Activated CD4-positive, alpha-beta T cell treated with anti-CD3 and anti-CD28 coated beads, Interleukin-2, amount 50 U/mL, for 24 hours (primary cell): ENCODE measurements at regions not wholly inside any gene's neighbourhood (a gene's known extent, or its start where the extent isn't known, plus 50 kb on each side); places are given as distances from the start of the nearest gene placed in this dataset.
"Not testable (repeated sequence)": the region's sequence is repeated elsewhere in the genome, so short reads cannot be mapped to it uniquely, and the experiment has no call there.

ENCODE experiments used
- DNase-seq, 2 donors: peaks; one replicate each; pipeline ENCODE4 v3.0.0-alpha.2; 2020; ENCODE audit warnings: low read depth in 1 of 2, low spot score in 1 of 2

DNA sequence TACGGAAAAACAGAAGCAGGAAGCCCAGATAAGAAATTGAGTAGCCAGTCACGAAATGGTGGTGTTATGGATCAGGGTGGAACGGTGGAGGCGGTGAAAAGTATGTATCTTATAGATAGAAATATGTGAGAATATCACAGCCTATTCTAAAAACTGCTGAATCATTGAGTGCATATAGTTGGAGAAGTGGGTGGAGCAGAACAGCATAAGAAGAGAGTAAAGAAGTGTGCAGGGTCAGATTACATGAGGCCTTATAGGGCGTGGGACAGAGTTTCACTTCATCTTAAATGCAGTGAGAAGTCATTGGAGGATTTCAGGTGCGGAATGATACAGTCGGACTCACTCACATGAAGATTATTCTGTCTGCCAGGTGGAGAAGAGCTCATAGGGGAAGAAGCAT is 293.1 kb downstream of the TRIML1 start:
- no peak for DNase-seq

DNA sequence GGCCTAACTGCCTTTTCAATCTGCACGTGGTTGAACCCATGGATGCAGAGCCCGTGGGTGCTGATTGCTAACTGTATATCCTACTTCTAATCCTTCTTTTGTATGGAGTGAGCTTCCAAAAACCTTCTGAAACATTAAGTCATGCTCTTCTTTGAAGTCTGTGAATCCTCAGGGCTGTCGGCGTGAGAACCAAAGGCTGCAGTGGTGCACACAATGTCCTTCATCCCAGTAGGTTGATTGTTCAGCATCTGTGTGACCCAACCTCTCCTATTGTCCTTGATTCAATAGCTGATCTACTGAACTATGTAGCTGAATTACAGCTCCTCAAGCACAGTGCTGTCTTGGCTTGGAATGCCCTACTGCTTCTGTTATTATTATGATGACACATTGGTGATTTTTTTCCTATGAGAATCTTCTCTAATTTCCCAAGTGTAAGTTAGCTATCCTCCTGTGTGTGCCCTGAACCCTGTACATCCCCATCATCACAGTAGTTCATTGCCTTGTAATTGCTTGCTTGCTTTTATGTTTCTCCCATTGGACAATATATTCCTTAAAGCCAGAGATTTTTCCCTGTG is 294.6 kb downstream of the TRIML1 start:
- no peak for DNase-seq

DNA sequence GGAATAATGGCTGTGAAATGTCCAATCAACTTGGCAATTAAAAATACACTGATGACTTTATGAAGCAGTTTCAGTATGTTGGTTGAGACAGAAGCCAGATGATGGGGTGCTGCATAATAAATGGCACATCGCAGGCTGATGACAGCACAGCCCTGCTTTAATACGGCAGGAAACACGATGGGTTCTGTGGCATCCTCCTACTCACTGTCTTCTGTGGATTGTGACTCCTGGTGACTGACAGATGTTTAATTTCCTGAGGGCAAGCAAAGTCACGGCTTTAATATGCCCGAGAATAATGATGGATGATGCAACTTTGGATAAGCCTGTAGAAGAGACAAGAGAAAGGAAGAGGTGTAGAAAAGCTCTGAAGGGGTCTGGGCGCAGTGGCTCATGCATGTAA is 295.4 kb downstream of the TRIML1 start:
- no peak for DNase-seq

DNA sequence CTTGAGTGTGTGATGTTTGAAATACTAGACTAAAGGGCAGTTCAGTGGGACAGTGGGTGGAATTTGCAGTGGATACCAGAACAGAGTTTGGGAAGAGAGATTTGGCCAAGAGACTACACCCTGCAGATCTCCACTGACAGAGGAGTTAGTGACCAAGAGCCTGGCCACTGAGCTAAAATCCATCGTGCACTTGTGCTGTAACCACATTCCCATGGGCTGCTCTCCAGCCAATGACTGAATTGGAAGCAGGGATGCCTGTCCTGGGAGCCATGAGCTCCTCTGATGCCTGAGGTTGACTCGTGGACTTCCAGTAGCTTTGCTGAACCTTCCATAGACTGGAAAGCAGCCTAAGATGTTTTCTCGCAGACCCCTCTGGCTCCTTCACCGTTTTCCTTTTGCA is 296.1 kb downstream of the TRIML1 start:
- DNase-seq: no peak

DNA sequence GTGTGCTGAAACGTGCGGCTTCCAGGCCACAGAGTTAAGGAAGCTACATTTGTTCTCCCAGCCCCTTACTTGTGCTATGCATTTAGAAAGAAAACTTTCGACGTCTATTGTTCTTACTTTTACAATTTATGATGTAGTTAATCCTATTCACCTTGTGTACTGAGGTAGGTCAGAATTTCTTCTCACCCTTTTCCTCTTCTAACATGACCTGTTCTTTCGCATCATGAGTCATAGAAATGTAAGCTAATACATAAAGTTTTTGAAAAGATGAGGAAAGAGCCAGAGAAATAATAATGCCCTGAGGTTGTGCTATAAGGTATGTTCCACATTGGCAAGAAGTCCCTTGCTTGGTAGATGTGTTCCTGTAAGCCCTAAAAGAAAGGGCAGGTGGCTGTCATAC is 298.3 kb downstream of the TRIML1 start:
- no peak for DNase-seq

DNA sequence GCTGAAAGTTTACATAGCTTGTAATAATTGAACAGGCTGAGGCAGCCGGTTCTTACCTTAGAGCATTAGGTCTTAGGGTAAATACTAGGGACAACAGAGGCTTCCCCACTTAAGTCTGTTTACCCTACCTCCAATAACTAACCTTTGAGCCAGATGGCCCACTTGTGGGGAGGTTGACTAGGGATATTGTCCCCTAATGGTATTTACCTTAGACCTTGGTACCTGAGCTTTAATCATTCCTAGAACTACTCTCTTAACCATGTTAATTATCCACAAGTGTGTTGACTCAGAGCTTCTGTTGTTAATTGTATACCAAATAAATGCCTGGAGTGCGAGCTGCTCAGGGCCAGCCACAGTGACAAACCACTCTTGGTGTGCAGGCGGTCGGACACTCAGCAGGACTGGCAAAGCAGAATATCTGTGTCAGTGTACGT is 299.2 kb downstream of the TRIML1 start:
- not testable (repeated sequence) for DNase-seq

DNA sequence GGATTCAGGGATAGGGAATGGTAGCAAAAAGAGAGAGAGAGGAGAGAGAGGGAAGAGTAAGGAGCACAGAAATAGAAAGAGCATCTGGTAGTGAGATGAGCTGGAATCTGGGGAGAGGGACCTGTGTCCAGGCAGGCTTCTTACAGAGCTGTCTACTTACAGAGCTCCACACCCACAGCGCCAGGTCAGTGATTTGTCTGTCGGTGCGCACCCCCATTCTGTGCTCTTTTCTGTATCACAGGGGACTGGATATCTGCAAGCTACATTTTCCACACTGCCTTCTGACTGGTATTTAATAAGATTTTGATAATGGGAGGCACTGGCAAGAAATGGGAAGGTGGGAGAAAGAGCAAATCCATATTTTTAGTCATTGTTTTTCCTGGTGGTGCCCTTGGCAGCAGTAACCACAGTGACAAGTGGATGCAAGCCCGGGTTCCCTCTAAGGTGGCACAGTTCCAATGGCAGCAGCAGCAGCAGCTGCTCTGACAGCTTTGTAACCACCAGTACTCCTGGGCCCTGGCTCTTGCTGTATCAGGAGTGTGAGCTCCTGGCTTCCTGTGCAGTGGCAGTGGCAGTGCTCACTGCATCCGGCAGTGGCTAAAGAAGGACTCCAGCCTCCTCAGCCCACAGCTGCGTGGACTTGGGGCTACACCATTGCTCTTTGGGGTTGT is 300.5 kb downstream of the TRIML1 start:
- no peak for DNase-seq

DNA sequence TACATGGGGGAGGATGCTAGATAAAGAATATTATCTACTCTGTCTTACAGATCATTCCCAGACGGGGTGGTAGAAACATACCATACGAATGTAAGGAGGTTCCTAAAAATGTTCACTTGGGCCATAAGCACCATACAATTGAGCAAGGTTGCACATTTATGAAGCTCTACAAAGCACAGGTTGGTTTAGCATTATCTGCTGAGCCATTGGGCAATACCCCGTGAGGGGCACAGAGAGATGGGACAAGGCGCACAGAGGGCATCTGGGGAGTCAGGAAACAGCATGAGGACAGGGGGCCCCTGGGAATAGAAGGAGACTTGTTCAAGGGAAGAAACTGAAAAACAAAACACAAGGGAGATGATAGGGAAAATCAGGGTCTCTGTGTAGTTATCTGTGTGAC is 305.3 kb downstream of the TRIML1 start:
- DNase-seq: no peak

DNA sequence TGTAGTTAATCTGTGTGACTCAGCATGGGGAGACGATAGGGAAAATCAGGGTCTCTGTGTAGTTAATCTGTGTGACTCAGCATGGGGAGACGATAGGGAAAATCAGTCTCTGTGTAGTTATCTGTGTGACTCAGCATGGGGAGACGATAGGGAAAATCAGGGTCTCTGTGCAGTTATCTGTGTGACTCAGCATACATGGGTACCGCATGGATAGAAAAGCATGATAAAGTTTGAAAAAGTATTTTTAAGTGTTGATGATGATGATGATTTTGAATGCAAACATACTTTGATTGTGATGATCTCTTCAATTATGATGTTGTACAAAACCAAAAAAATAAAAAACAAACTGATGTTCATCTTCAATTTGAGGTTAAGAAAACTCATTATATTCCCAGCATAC is 309.8 kb downstream of the TRIML1 start:
- DNase-seq: not testable (repeated sequence)

DNA sequence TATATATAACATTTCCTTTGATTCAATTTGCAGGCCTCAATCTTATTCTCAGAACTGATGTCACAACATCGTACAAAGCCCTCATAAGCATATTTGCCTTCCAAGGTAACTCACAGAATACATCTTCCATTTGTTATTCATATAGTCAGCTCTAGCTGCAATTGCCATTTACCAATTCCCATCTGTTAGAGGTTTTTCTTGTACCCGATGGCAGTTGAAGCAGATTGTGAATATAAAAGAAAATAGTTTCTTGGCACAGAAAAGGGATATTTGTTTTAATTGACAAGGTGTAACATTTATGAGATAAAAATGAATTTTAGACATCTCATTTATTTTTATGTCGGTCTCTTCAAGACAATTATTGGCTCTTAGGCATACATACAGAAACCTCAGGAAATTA is 311.3 kb downstream of the TRIML1 start:
- no peak for DNase-seq

DNA sequence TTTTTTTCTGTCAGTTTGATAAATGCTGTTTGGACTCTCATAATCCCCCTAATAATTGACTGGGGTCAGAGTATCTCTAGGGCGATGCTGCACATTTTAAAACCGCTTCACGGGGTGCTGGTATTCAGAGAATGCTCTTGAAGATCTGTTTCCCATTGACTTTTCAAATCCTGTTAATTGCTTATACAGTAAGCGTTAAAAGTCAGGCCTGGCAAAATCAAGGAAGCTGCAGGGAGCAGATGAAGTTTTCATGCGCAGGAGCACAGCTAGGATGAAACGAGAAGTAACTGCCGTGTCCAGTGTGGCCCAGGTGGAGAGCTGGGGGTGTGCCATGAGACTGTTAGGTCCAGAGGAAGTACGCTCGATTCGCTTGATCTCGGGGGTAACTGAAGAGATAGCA is 312.9 kb downstream of the TRIML1 start:
- DNase-seq: no peak

DNA sequence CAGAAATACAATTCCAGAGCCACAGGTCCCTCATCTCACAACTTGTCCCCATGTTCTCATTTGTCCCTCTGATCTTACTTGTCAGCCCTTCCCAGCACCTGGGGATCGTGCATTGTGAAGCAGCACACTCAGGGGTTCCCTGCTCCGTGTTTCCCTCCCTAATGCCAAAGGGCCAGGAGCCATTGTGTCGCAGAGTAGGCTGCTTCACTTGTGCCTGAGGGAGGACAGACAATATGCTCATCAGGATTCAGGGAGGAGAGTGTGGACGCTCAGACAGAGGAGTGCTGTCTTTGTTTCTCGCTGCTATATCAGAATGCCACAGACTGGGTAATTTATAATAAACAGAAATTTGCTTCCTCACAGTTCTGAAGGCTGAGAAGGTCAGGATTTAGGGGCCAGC is 315.3 kb downstream of the TRIML1 start:
- DNase-seq: no peak

DNA sequence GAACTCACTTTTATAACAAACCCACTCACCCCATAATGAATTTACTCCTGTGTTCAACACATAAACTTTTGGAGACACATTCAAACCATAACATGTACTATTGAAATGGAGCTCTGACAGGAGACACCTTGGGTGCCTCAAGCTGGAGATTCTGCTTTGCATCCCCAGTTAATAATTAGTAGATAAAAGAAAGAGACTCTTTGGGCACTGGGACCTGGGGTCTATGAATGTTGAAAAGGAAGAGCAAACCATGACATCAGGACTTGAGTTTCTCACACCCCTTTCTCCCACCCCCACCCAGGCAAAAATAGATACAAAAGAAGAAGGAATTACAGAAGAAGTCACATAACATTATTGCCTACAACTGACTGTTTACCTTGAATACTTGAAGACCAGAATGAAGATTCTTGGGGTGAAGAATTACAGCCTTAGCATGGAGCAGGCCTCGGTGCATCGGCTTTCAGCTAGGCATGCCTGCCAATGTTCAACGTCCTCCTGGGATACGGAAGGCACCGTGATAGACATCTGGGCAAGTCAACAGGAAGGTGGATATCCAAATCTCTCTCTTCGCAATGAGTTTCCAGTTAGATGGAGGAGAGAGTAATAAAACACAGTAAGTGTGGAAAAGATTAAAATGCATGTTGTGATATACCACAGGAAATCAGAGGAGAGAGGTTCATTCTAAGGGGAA is 316.0 kb downstream of the TRIML1 start:
- no peak for DNase-seq

DNA sequence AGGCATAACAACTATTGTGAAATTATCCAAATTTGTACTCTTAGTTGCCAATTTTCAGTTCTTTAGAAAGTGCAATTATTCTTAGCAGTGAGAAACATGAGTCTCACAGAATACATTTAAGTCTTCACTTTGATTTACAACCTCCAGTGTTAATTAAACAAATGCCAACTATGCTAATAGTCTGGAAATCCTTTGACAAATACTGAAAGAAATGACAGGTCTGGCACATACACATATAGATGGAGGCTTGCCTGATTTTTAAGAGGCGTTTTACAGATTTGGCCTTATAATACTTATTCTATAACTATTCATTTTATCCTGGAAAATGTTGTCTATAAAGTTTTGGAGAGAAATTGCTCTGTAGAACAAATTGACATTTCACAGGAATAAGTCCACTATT is 320.1 kb downstream of the TRIML1 start:
- no peak for DNase-seq

DNA sequence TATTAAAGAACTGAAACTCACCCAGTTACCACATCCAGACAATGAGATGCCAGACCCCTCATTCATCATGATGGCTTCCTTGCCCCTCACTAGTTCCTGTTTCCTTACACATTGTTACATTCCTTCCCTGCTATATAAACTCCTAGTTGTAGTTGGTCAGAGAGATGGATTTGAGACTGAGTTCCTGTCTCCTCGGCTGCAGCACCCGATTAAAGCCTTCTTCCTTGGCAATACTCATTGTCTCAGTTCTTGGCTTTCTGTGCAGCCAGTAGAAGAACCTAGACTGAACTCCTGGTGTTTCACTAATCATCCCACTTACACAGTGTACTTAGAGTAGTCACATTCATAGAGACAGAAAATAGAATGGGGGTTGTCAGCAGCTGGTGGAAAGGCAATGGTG is 324.7 kb downstream of the TRIML1 start:
- DNase-seq: no peak

DNA sequence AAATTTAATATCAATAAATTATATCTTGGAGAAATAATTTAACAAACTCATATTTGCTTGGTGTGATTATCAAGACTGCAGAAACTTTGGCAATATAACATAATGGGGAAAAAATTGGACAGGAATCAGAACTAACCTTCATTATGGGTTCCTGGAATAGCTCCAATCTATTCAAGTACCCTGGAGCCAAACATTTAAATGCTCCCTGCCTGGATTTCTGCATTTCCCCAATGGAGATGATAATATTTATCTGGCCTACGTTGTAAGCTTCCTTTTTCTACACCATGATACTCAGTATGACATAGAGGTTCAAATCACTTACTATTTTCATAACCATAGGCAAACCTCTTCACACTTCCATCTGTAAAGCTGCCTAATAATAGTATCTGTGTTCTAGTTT is 326.8 kb downstream of the TRIML1 start:
- DNase-seq: no peak

DNA sequence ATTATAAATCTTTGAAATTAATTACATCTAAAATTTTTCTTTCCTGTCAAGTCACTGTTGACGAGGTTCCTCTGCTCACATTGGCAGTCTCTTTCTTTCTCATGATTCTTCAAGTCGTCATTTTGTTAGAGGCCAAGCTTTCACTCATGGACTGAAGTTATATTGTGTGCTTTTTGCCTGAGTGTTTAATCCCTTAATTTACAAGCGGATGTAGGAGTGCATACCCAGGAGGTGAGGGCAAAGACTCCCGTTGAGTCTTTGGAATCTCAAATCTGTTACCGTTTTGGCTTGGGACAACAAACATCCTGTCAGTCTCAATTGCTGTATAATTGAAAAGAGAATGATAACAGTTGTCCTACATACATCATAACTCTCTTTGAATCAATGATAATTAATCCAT is 345.0 kb downstream of the TRIML1 start:
- DNase-seq: no peak

DNA sequence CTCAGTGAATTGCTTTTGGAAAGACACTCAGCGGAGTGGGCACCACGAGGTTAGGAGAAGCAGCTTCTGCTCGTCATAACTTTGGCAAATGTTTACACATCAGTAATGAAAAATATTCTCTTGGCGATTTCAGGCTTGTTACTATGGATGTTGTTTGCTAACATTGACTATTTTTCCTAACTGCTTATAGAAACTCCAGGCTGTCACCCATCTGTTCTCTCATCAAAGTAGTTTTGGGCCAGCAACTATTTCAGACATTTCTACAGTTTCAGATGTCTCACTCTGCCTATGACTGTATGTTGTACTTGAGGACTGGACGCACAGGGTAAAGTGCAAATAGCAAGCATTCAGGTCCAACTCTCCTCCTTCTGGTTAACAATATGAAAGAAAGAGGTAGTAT is 346.7 kb downstream of the TRIML1 start:
- no peak for DNase-seq

DNA sequence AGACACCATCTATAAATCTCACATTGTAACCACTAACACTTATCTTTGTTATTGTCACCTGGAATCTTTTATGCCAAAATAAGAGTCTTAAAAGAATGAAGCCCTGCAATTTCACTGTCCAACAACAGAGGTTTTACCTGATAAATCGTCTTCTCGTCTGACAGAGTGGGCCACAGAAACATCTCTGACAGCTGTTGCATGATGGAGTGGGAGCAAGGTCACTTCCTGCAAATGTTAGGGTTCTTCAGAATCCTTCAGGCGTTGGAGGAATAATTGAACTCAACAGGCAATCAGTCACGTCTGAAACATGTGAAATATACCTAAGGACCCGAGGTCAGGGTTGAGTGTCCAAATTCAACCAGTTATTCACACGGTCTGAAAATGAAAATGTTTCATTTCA is 353.6 kb downstream of the TRIML1 start:
- DNase-seq: no peak

DNA sequence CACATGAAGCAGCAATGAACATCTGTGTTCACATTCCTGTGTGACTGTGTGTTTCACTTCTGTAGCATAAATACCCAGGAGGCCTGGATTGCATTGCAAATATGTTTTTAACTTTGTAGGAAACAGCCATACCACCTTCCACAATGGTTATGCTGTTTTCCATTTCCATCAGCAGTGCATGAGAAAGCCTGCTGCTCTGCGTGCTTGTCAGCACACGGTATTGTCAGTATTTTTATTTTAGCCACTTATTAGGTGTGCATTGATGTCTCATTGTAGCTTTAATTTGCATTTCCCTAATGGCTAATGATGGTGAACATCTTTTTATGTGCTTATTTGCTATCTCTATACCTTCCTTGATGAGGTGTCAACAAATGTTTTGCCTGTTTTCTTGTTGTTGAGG is 355.9 kb downstream of the TRIML1 start:
- no peak for DNase-seq

DNA sequence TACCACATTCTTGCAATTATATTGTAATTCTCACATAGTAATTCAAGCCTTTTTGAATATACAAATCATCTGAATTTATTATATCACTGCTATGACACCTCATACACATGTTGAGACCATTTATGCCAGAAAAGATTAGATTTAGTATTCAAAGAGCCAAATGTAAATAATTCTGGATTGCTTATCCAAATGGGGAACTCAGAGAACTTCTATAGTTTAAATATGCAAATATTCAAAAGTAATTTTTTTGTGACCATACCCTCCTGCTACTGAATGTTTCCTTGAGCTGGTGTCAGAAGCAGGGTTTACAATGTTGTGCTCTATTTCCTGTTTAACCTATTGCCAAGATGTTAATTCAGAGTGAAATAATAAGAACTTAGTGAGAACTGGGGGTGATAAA is 372.2 kb downstream of the TRIML1 start:
- no peak for DNase-seq

DNA sequence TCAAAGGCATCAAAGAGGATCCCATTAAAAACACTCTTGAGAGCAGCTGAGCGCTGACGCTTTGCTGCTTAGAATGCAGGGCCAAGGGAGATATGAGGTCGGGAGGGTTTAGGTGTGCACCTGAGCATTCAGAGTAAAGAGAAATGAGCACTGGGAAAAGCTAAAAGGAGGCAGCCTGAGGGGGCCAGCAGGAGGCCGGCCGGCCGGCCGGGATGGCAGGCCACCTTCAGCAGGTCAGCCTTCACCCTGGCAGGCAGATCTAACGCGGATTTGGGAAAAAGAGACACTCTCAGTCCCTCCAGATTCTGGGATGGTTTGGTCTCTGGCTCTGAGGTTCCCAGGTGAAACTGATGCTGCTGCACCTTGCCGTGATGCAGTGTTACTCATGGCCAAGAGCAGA is 393.5 kb downstream of the TRIML1 start:
- no peak for DNase-seq

DNA sequence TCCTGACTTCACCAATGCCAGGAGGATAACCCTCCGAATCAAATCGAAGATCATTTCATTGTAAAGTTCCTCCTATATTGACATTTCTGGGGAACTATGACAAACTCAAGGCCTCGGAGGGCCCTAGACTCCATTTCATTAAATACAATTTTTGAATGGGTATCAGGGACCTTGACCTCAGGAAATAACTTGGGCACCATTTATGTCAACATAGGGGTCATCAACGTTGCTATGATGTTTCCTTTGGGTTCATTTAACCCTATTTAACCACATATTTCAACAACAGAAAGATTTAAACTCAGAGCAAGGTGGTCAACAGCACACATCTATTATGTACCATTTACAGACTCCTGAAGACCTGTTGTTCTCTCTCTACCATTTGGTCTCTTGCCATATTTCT is 395.1 kb downstream of the TRIML1 start:
- DNase-seq: no peak
